ENCODE measurements at regions not wholly inside any gene's neighbourhood (a gene's known extent, or its start where the extent isn't known, plus 50 kb on each side); places are given as distances from the start of the nearest gene placed in this dataset.

- Mint-ChIP-seq H3K9me3 (ENCODE audit: unreplicated experiment) (no peaks in the 10 kb centered on the region), H3K27ac (ENCODE audit: unreplicated experiment) (no peak overlapping the region), H3K4me3 (ENCODE audit: unreplicated experiment) (no peak overlapping the region)
Observed at GRCh38 chr3:127484601-127485388, 105.7 kb downstream of the TPRA1 start.

GRCh38 chr3:127483902-127484591 is 106.5 kb downstream of the TPRA1 start:
- Mint-ChIP-seq H3K4me3 (ENCODE audit: unreplicated experiment) (no peak overlapping the region), H3K27ac (ENCODE audit: unreplicated experiment) (no peak overlapping the region), H3K27me3 (ENCODE audit: unreplicated experiment) (peaks cover 5% of the 10 kb centered on the region), H3K4me1 (ENCODE audit: low read depth, unreplicated experiment) (peaks cover 6% of the 10 kb centered on the region), H3K36me3 (ENCODE audit: unreplicated experiment) (no peaks in the 10 kb centered on the region), H3K9me3 (ENCODE audit: unreplicated experiment) (no peaks in the 10 kb centered on the region)
- TF ChIP-seq CTCF (IDR thresholded peaks at IDR 0.05; ENCODE audit: partially characterized antibody, unreplicated experiment) = no peak
- DNase-seq = no peak

More at GRCh38 chr3:127484601-127485388, 105.7 kb downstream of the TPRA1 start:
- TF ChIP-seq CTCF (IDR thresholded peaks at IDR 0.05; ENCODE audit: partially characterized antibody, unreplicated experiment) = no peak
- Mint-ChIP-seq H3K27me3 (ENCODE audit: unreplicated experiment) (peaks cover 4% of the 10 kb centered on the region), H3K4me1 (ENCODE audit: low read depth, unreplicated experiment) (peaks cover 2% of the 10 kb centered on the region), H3K36me3 (ENCODE audit: unreplicated experiment) (no peaks in the 10 kb centered on the region)
- DNase-seq = no peak

- H3K4me1 Mint-ChIP-seq (ENCODE audit: low read depth, unreplicated experiment) = peaks cover 6% of the 10 kb centered on the region
- H3K36me3 Mint-ChIP-seq (ENCODE audit: unreplicated experiment) = no peaks in the 10 kb centered on the region
- DNase-seq = no peak
- peaks cover 5% of the 10 kb centered on the region for H3K27me3 Mint-ChIP-seq (ENCODE audit: unreplicated experiment)
- no peak for TF ChIP-seq CTCF (IDR thresholded peaks at IDR 0.05; ENCODE audit: partially characterized antibody, unreplicated experiment)
- H3K27ac Mint-ChIP-seq (ENCODE audit: unreplicated experiment) = no peak overlapping the region
- no peak overlapping the region for H3K4me3 Mint-ChIP-seq (ENCODE audit: unreplicated experiment)
- H3K9me3 Mint-ChIP-seq (ENCODE audit: unreplicated experiment) = no peaks in the 10 kb centered on the region
Observed at GRCh38 chr3:127483005-127483641, 107.4 kb downstream of the TPRA1 start.

- Mint-ChIP-seq H3K4me1 (ENCODE audit: low read depth, unreplicated experiment) (peaks cover 6% of the 10 kb centered on the region), H3K9me3 (ENCODE audit: unreplicated experiment) (no peaks in the 10 kb centered on the region), H3K4me3 (ENCODE audit: unreplicated experiment) (no peak overlapping the region), H3K27me3 (ENCODE audit: unreplicated experiment) (peaks cover 5% of the 10 kb centered on the region), H3K36me3 (ENCODE audit: unreplicated experiment) (no peaks in the 10 kb centered on the region), H3K27ac (ENCODE audit: unreplicated experiment) (no peak overlapping the region)
- no peak for TF ChIP-seq CTCF (IDR thresholded peaks at IDR 0.05; ENCODE audit: partially characterized antibody, unreplicated experiment)
- DNase-seq = no peak
Observed at GRCh38 chr3:127482216-127483004, 108.1 kb downstream of the TPRA1 start.
